ENCODE measurements at regions not wholly inside any gene's neighbourhood (a gene's known extent, or its start where the extent isn't known, plus 50 kb on each side); places are given as distances from the start of the nearest gene placed in this dataset.
"Not testable (repeated sequence)": the region's sequence is repeated elsewhere in the genome, so short reads cannot be mapped to it uniquely, and the experiment has no call there.

- no peaks in the 10 kb centered on the region for H3K79me2 ChIP-seq (ENCODE audit: low read length)
- no peak overlapping the region for H3K27ac ChIP-seq (ENCODE audit: low read length)
- H3K4me2 ChIP-seq (ENCODE audit: low read length): no peak overlapping the region
- ChIA-PET CTCF (no interaction called here), POLR2A (ENCODE audit: unreplicated experiment) (no interaction called here)
- intact Hi-C loops (cut with micrococcal nuclease): no loop called here
- ATAC-seq (no peak), DNase-seq (no peak)
- no peaks in the 10 kb centered on the region for H3K9me2 ChIP-seq (replicated peaks; ENCODE audit: low read length)
- no peak overlapping the region for H3K4me3 ChIP-seq (ENCODE audit: low read length)
- no peaks in the 10 kb centered on the region for H3K4me1 ChIP-seq (ENCODE audit: insufficient read depth, low read length)
- BruUV-seq (replicated peaks): no TSS peak
- no peaks in the 10 kb centered on the region for H3K9me3 ChIP-seq (ENCODE audit: low read length)
- TF ChIP-seq EZH2phosphoT487 (IDR thresholded peaks at IDR 0.05; ENCODE audit: borderline replicate concordance, low read length): no peak
- TF ChIP-seq CTCF (conservative IDR thresholded peaks at IDR 0.05; ENCODE audit: low read depth, low read length): no peak
- no peak for TF ChIP-seq EZH2 (IDR thresholded peaks at IDR 0.05; ENCODE audit: low read length, unreplicated experiment)
- no peak overlapping the region for H2AFZ ChIP-seq (ENCODE audit: low read length)
- H3F3A ChIP-seq (ENCODE audit: low read length, unreplicated experiment): no peaks in the 10 kb centered on the region
- no peaks in the 10 kb centered on the region for H4K20me1 ChIP-seq (ENCODE audit: low read length)
- H3K9ac ChIP-seq (ENCODE audit: low read length): no peak overlapping the region
- no peaks in the 10 kb centered on the region for H3K36me3 ChIP-seq (ENCODE audit: low read depth, low read length)
- H3K27me3 ChIP-seq (ENCODE audit: low read length): no peaks in the 10 kb centered on the region
Observed at GRCh38 chr9:12314589-12314988, 378.6 kb upstream of the TYRP1 start.

- Histone ChIP-seq H3K36me3 (ENCODE audit: low read depth, low read length) (no peaks in the 10 kb centered on the region), H3K27me3 (ENCODE audit: low read length) (no peaks in the 10 kb centered on the region), H3K4me2 (ENCODE audit: low read length) (no peak overlapping the region), H3F3A (ENCODE audit: low read length, unreplicated experiment) (no peaks in the 10 kb centered on the region), H3K27ac (ENCODE audit: low read length) (no peak overlapping the region), H3K79me2 (ENCODE audit: low read length) (no peaks in the 10 kb centered on the region), H4K20me1 (ENCODE audit: low read length) (no peaks in the 10 kb centered on the region), H2AFZ (ENCODE audit: low read length) (no peak overlapping the region), H3K4me3 (ENCODE audit: low read length) (no peak overlapping the region), H3K9ac (ENCODE audit: low read length) (no peak overlapping the region), H3K4me1 (ENCODE audit: insufficient read depth, low read length) (no peaks in the 10 kb centered on the region), H3K9me2 (replicated peaks; ENCODE audit: low read length) (no peaks in the 10 kb centered on the region), H3K9me3 (ENCODE audit: low read length) (no peaks in the 10 kb centered on the region)
- intact Hi-C loops (cut with micrococcal nuclease): no loop called here
- TF ChIP-seq EZH2phosphoT487 (IDR thresholded peaks at IDR 0.05; ENCODE audit: borderline replicate concordance, low read length): no peak
- no peak for TF ChIP-seq EZH2 (IDR thresholded peaks at IDR 0.05; ENCODE audit: low read length, unreplicated experiment)
- TF ChIP-seq CTCF (conservative IDR thresholded peaks at IDR 0.05; ENCODE audit: low read depth, low read length): no peak
- BruUV-seq (replicated peaks): no TSS peak
- ChIA-PET CTCF (no interaction called here), POLR2A (ENCODE audit: unreplicated experiment) (no interaction called here)
- DNase-seq (no peak), ATAC-seq (no peak)
Observed at GRCh38 chr9:12318732-12319685, 374.2 kb upstream of the TYRP1 start.

GRCh38 chr9:12329623-12329985 is 363.6 kb upstream of the TYRP1 start:
- POLR2A ChIA-PET (ENCODE audit: unreplicated experiment): no interaction called here
- Histone ChIP-seq H3K27me3 (ENCODE audit: low read length) (no peaks in the 10 kb centered on the region), H3K4me3 (ENCODE audit: low read length) (no peak overlapping the region), H3K9ac (ENCODE audit: low read length) (no peak overlapping the region), H4K20me1 (ENCODE audit: low read length) (no peaks in the 10 kb centered on the region), H3K79me2 (ENCODE audit: low read length) (no peaks in the 10 kb centered on the region), H2AFZ (ENCODE audit: low read length) (no peak overlapping the region), H3K9me3 (ENCODE audit: low read length) (no peaks in the 10 kb centered on the region), H3F3A (ENCODE audit: low read length, unreplicated experiment) (no peaks in the 10 kb centered on the region), H3K4me1 (ENCODE audit: insufficient read depth, low read length) (no peaks in the 10 kb centered on the region), H3K9me2 (replicated peaks; ENCODE audit: low read length) (no peaks in the 10 kb centered on the region), H3K36me3 (ENCODE audit: low read depth, low read length) (no peaks in the 10 kb centered on the region), H3K4me2 (ENCODE audit: low read length) (no peak overlapping the region), H3K27ac (ENCODE audit: low read length) (no peak overlapping the region)
- DNase-seq: no peak
- CTCF ChIA-PET: interaction anchor here (0.6 kb wide), 1 partner anchor 43 kb away, joined by 3 read pairs; no protein-coding TSS in a partner anchor
- no TSS peak for BruUV-seq (replicated peaks)
- no peak for TF ChIP-seq EZH2phosphoT487 (IDR thresholded peaks at IDR 0.05; ENCODE audit: borderline replicate concordance, low read length)
- intact Hi-C loops (cut with micrococcal nuclease): loop anchor here (1.0 to 10.0 kb wide), 2 partner anchors 705 to 1963 kb away; no protein-coding TSS in a partner anchor
- ATAC-seq: no peak

- DNase-seq; H3K4me2 ChIP-seq (ENCODE audit: low read length); H2AFZ ChIP-seq (ENCODE audit: low read length); BruUV-seq (replicated peaks); POLR2A ChIA-PET (ENCODE audit: unreplicated experiment); H3F3A ChIP-seq (ENCODE audit: low read length, unreplicated experiment); H3K27me3 ChIP-seq (ENCODE audit: low read length); H3K27ac ChIP-seq (ENCODE audit: low read length); CTCF ChIA-PET; H4K20me1 ChIP-seq (ENCODE audit: low read length); H3K9ac ChIP-seq (ENCODE audit: low read length); intact Hi-C loops (cut with micrococcal nuclease); H3K4me1 ChIP-seq (ENCODE audit: insufficient read depth, low read length); H3K79me2 ChIP-seq (ENCODE audit: low read length); ATAC-seq; H3K36me3 ChIP-seq (ENCODE audit: low read depth, low read length); H3K4me3 ChIP-seq (ENCODE audit: low read length); H3K9me3 ChIP-seq (ENCODE audit: low read length); H3K9me2 ChIP-seq (replicated peaks; ENCODE audit: low read length): not testable (repeated sequence)
Observed at GRCh38 chr9:12333966-12334365, 359.2 kb upstream of the TYRP1 start.
